Fibroblast of pulmonary artery (primary cell): ENCODE measurements at regions not wholly inside any gene's neighbourhood (a gene's known extent, or its start where the extent isn't known, plus 50 kb on each side); places are given as distances from the start of the nearest gene placed in this dataset.
"Not testable (repeated sequence)": the region's sequence is repeated elsewhere in the genome, so short reads cannot be mapped to it uniquely, and the experiment has no call there.

ENCODE experiments used
- DNase-seq: peaks from one replicate; pipeline ENCODE4 v3.0.0-alpha.2; 2010; ENCODE audit warnings: low read depth
- H3K4me3 ChIP-seq: replicated peaks from 2 replicates; pipeline ENCODE4 v1.5.1; 2011; ENCODE audit warnings: low read depth, mild to moderate bottlenecking, control low read depth, low read length, moderate library complexity
- CTCF ChIP-seq: IDR thresholded peaks from 2 replicates; pipeline ENCODE4 v1.5.1; 2011; ENCODE audit warnings: mild to moderate bottlenecking, control low read depth, low read length, inconsistent platforms; ENCODE audit errors: missing control alignments

GRCh38 chr9:97109194-97109811, 70.4 kb upstream of the CTSV start:
- DNase-seq, result peak; percentile 70
- TF ChIP-seq CTCF, result peak; percentile 77
- no peak overlapping the region for H3K4me3 ChIP-seq

GRCh38 chr9:97105220-97105619, 66.3 kb upstream of the CTSV start:
- H3K4me3 ChIP-seq, DNase-seq: not testable (repeated sequence)

GRCh38 chr9:97103613-97104383, 64.9 kb upstream of the CTSV start:
- not testable (repeated sequence) for DNase-seq, H3K4me3 ChIP-seq

- H3K4me3 ChIP-seq, DNase-seq: not testable (repeated sequence)
Observed at GRCh38 chr9:97099540-97099939, 60.6 kb upstream of the CTSV start.

GRCh38 chr9:97096793-97097192, 57.9 kb upstream of the CTSV start:
- H3K4me3 ChIP-seq, result no peak overlapping the region
- no peak for TF ChIP-seq CTCF
- DNase-seq, result no peak

- H3K4me3 ChIP-seq, DNase-seq: not testable (repeated sequence)
Observed at GRCh38 chr9:97089361-97089760, 50.4 kb upstream of the CTSV start.
